GM12878 (cell line): ENCODE measurements at regions not wholly inside any gene's neighbourhood (a gene's known extent, or its start where the extent isn't known, plus 50 kb on each side); places are given as distances from the start of the nearest gene placed in this dataset.

Experiments
- ATAC-seq: fragments of 200-7000 bp; cut with Tn5 transposase; 3 replicates; pipeline ENCODE4 v1.9.1; 2020; ENCODE audit warnings: mild to moderate bottlenecking, moderate library complexity
- BruUV-seq: library from RNA; stranded (reverse); fragments of 400-500 nt; replicated peaks from 2 replicates; lab custom pipeline; 2021; lab: Mats Ljungman, UMichigan
- CTCF ChIA-PET: fragments of 300-600 bp; sonication (Branson Sonifier 250); formaldehyde crosslinking; extraction: SDS; loops from one replicate; lab custom pipeline; 2021; ENCODE audit warnings: inconsistent platforms; lab: Yijun Ruan, JAX
- POLR2A ChIA-PET: fragments of 350-600 bp; formaldehyde crosslinking; extraction: SDS; loops from one replicate; lab custom pipeline; 2021; ENCODE audit warnings: inconsistent platforms; lab: Charles Lee
- RAD21 ChIA-PET: fragments of 300-600 bp; sonication (Branson Sonifier 250); formaldehyde crosslinking; loops from one replicate; lab custom pipeline; 2023; ENCODE audit warnings: antibody characterized with exemption; ENCODE audit not compliant: unreplicated experiment; lab: Charles Lee
- SMC1A ChIA-PET: fragments of 300-600 bp; sonication (Branson Sonifier 250); formaldehyde crosslinking; loops from one replicate; lab custom pipeline; 2023; ENCODE audit not compliant: unreplicated experiment, uncharacterized antibody; lab: Charles Lee
- DNase-seq: peaks from one replicate; pipeline ENCODE4 v3.0.0-alpha.2; 2011; ENCODE audit warnings: low read depth, low spot score
- FAIRE-seq: peaks from 3 replicates; lab custom pipeline; 2011; peaks lifted over from hg19 to GRCh38; lab: Jason Lieb, UNC
- H2AFZ ChIP-seq: 2 replicates; pipeline ENCODE4 v1.6.0; 2011; ENCODE audit warnings: low read depth, low read length, control low read depth; ENCODE audit not compliant: control insufficient read depth
- H3K27ac ChIP-seq: 2 replicates; pipeline ENCODE4 v1.5.1; 2011; ENCODE audit warnings: control low read depth; ENCODE audit not compliant: control insufficient read depth, insufficient read depth
- H3K27me3 ChIP-seq, 2 experiments: replicated peaks in 1 of 2; 2 replicates each; pipeline versions ENCODE4 v1.6.0 to v1.6.1; 2011; ENCODE audit warnings: low read length in 1 of 2; ENCODE audit not compliant: control insufficient read depth in 2 of 2, insufficient read depth in 2 of 2
- H3K36me3 ChIP-seq, 2 experiments: 2 replicates each; pipeline ENCODE4 v1.5.1; 2011; ENCODE audit warnings: low read length in 1 of 2; ENCODE audit not compliant: control insufficient read depth in 2 of 2, insufficient read depth in 2 of 2
- H3K4me1 ChIP-seq: 2 replicates; pipeline ENCODE4 v1.6.1; 2011; ENCODE audit warnings: mild to moderate bottlenecking, low read length, moderate library complexity, mixed read lengths; ENCODE audit not compliant: control insufficient read depth, insufficient read depth
- H3K4me2 ChIP-seq: 2 replicates; pipeline ENCODE4 v1.6.0; 2011; ENCODE audit warnings: control low read depth; ENCODE audit not compliant: control insufficient read depth, insufficient read depth
- H3K4me3 ChIP-seq: fragments of 200-600 bp; sonication (generic); 2 replicates; pipeline ENCODE4 v1.5.1; 2016
- H3K79me2 ChIP-seq: 2 replicates; pipeline ENCODE4 v1.6.0; 2011; ENCODE audit warnings: low read length; ENCODE audit not compliant: control insufficient read depth, insufficient read depth
- H3K9ac ChIP-seq: 2 replicates; pipeline ENCODE4 v1.8.0; 2011; ENCODE audit warnings: low read length, control low read depth, mixed read lengths; ENCODE audit not compliant: control insufficient read depth, insufficient read depth
- H3K9me3 ChIP-seq: replicated peaks from 3 replicates; pipeline ENCODE4 v1.5.1; 2011; ENCODE audit warnings: mild to moderate bottlenecking, low read length; ENCODE audit not compliant: control insufficient read depth, insufficient read depth
- H4K20me1 ChIP-seq: 2 replicates; pipeline ENCODE4 v1.6.0; 2011; ENCODE audit not compliant: control insufficient read depth, insufficient read depth
- ASH2L ChIP-seq: fragments of 300-600, 200-600 bp; sonication (generic); IDR thresholded peaks from 2 replicates; pipeline ENCODE4 v1.6.1; 2017; ENCODE audit warnings: low read depth, mild to moderate bottlenecking, borderline replicate concordance
- EED ChIP-seq: sonication (generic); IDR thresholded peaks from 2 replicates; pipeline ENCODE4 v1.6.1; 2016; ENCODE audit warnings: antibody characterized with exemption, low read depth
- EP300 ChIP-seq, 2 experiments: fragments of 150-350 bp in 1 of 2; IDR thresholded peaks; 2 replicates each; pipeline ENCODE4 v1.6.1; 2011 to 2012; ENCODE audit warnings: low read depth in 2 of 2, low read length in 2 of 2, borderline replicate concordance in 1 of 2, improper control_type of control experiment in 1 of 2, inconsistent platforms in 1 of 2; ENCODE audit not compliant: control insufficient read depth in 1 of 2
- ESRRA ChIP-seq: IDR thresholded peaks from 2 replicates; pipeline ENCODE4 v1.6.1; 2012; ENCODE audit warnings: mild to moderate bottlenecking, low read length, improper control_type of control experiment
- MTA3 ChIP-seq: IDR thresholded peaks from 2 replicates; pipeline ENCODE4 v1.6.1; 2012; ENCODE audit warnings: low read length, inconsistent platforms, borderline replicate concordance
- MYB ChIP-seq: fragments of 150-350 bp; IDR thresholded peaks from 2 replicates; pipeline ENCODE4 v1.6.1; 2014; ENCODE audit warnings: mild to moderate bottlenecking, low read depth, low read length, borderline replicate concordance
- PAX8 ChIP-seq: fragments of 450-650 bp; IDR thresholded peaks from 2 replicates; pipeline ENCODE4 v1.6.1; 2017; ENCODE audit warnings: mild to moderate bottlenecking, moderate library complexity
- RFX5 ChIP-seq: IDR thresholded peaks from 2 replicates; pipeline ENCODE4 v1.6.1; 2011; ENCODE audit warnings: low read depth, low read length, improper control_type of control experiment
- RUNX3 ChIP-seq: IDR thresholded peaks from 2 replicates; pipeline ENCODE4 v1.6.1; 2012; ENCODE audit warnings: low read length, inconsistent platforms
- SMARCA5 ChIP-seq: fragments of 450-650 bp; IDR thresholded peaks from 2 replicates; pipeline ENCODE4 v1.6.1; 2017; ENCODE audit warnings: mild to moderate bottlenecking
- SREBF2 ChIP-seq: IDR thresholded peaks from 2 replicates; pipeline ENCODE4 v1.6.1; 2012; ENCODE audit warnings: mild to moderate bottlenecking, low read length
- TCF3 ChIP-seq: IDR thresholded peaks from 2 replicates; pipeline ENCODE4 v1.6.1; 2012; ENCODE audit warnings: low read depth, mild to moderate bottlenecking, low read length, borderline replicate concordance; ENCODE audit not compliant: insufficient read depth
- WRNIP1 ChIP-seq: IDR thresholded peaks from 2 replicates; pipeline ENCODE4 v1.6.1; 2011; ENCODE audit warnings: low read depth, low read length, improper control_type of control experiment, borderline replicate concordance
- ZBTB4 ChIP-seq: fragments of 450-650 bp; formaldehyde crosslinking; IDR thresholded peaks from 2 replicates; pipeline ENCODE4 v1.4.0; 2022; ENCODE audit warnings: mild to moderate bottlenecking, moderate library complexity
- WGBS: methylation state at CpG from one replicate; pipeline ENCODE4 v1.1.6; 2016; ENCODE audit warnings: low lambda C conversion rate; ENCODE audit not compliant: insufficient replicate concordance, insufficient coverage; ENCODE audit errors: missing lambda C conversion rate; 5-methylcytosine and 5-hydroxymethylcytosine counted together
- in situ Hi-C: fragments of 300-500 bp; cut with MboI; formaldehyde crosslinking; loops from 9 replicates; pipeline ENCODE4 v1.14.3; 2018; ENCODE audit warnings: mixed read lengths
- intact Hi-C: fragments of 100-400 bp; cut with micrococcal nuclease; formaldehyde crosslinking; loops from one replicate; pipeline ENCODE4 v1.14.2; 2022; ENCODE audit not compliant: unreplicated experiment
- TF ChIP-seq, protein P1 (sequence below): IDR thresholded peaks from 2 replicates; pipeline ENCODE4 v1.6.1; 2012; ENCODE audit warnings: mild to moderate bottlenecking, low read depth, low read length
- TF ChIP-seq, protein P2 (sequence below): IDR thresholded peaks from 2 replicates; pipeline ENCODE4 v1.6.1; 2011; ENCODE audit warnings: low read depth, mild to moderate bottlenecking, low read length, moderate library complexity, borderline replicate concordance; ENCODE audit errors: extremely low read depth

- Histone ChIP-seq H4K20me1 (no peaks in the 10 kb centered on the region), H2AFZ (no peak overlapping the region), H3K9me3 (no peaks in the 10 kb centered on the region), H3K79me2 (no peaks in the 10 kb centered on the region), H3K4me1 (no peaks in the 10 kb centered on the region), H3K4me3 (no peak overlapping the region), H3K9ac (no peak overlapping the region), H3K27ac (no peak overlapping the region), H3K36me3 (no peaks in the 10 kb centered on the region), H3K4me2 (no peak overlapping the region), H3K27me3 (0 out of 4 replicates have a peak, but pooled peaks cover 0 to 1% of the 10 kb centered on the region in 2 experiments)
- BruUV-seq = no TSS peak
- CTCF ChIA-PET = interaction anchor here (0.8 to 12.2 kb wide), 42 partner anchors 8 to 546 kb away, joined by 3 to 565 read pairs (median 4); partner anchors contain the start of genes ALAD, CDC26, POLE3 and PRPF4
- 13% methylated on average over 3 of the region's 3 CpGs for WGBS
- in situ Hi-C loops = loop anchor here (5.0 kb wide), 4 partner anchors 61 to 386 kb away; no protein-coding TSS in a partner anchor
- SMC1A ChIA-PET = interaction anchor here (0.7 to 11.0 kb wide), 28 partner anchors 8 to 507 kb away, joined by 3 to 270 read pairs (median 5); partner anchors contain the start of genes ALAD, C9orf43, CDC26 and POLE3
- DNase-seq = no peak
- RAD21 ChIA-PET = interaction anchor here (0.7 to 8.0 kb wide), 28 partner anchors 8 to 439 kb away, joined by 3 to 290 read pairs (median 6); partner anchors contain the start of genes ALAD, C9orf43, CDC26 and POLE3
- FAIRE-seq = no peak
- ATAC-seq = no peak
- POLR2A ChIA-PET = no interaction called here
- intact Hi-C loops = loop anchor here (1.0 to 10.0 kb wide), 5 partner anchors 210 to 734 kb away; partner anchors contain the start of gene ALAD
- TF ChIP-seq RFX5 = no peak
- TF ChIP-seq MYB = no peak
- TF ChIP-seq RUNX3 = no peak
- TF ChIP-seq TCF3 = no peak
- TF ChIP-seq, protein P1, sequence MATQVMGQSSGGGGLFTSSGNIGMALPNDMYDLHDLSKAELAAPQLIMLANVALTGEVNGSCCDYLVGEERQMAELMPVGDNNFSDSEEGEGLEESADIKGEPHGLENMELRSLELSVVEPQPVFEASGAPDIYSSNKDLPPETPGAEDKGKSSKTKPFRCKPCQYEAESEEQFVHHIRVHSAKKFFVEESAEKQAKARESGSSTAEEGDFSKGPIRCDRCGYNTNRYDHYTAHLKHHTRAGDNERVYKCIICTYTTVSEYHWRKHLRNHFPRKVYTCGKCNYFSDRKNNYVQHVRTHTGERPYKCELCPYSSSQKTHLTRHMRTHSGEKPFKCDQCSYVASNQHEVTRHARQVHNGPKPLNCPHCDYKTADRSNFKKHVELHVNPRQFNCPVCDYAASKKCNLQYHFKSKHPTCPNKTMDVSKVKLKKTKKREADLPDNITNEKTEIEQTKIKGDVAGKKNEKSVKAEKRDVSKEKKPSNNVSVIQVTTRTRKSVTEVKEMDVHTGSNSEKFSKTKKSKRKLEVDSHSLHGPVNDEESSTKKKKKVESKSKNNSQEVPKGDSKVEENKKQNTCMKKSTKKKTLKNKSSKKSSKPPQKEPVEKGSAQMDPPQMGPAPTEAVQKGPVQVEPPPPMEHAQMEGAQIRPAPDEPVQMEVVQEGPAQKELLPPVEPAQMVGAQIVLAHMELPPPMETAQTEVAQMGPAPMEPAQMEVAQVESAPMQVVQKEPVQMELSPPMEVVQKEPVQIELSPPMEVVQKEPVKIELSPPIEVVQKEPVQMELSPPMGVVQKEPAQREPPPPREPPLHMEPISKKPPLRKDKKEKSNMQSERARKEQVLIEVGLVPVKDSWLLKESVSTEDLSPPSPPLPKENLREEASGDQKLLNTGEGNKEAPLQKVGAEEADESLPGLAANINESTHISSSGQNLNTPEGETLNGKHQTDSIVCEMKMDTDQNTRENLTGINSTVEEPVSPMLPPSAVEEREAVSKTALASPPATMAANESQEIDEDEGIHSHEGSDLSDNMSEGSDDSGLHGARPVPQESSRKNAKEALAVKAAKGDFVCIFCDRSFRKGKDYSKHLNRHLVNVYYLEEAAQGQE = no peak
- TF ChIP-seq ESRRA = no peak
- no peak for TF ChIP-seq ZBTB4 (CRISPR knock-in tag)
- TF ChIP-seq EED = no peak
- TF ChIP-seq, protein P2, sequence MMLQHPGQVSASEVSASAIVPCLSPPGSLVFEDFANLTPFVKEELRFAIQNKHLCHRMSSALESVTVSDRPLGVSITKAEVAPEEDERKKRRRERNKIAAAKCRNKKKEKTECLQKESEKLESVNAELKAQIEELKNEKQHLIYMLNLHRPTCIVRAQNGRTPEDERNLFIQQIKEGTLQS = no peak
- TF ChIP-seq SMARCA5 = no peak
- TF ChIP-seq ASH2L = no peak
- TF ChIP-seq PAX8 = no peak
- no peak for TF ChIP-seq SREBF2
- TF ChIP-seq EP300 (IDR thresholded peaks at IDR 0.05; ENCODE audit: borderline replicate concordance in 1 of 2, control insufficient read depth in 1 of 2, low read depth in 2 of 2, low read length in 2 of 2) = no peak
- no peak for TF ChIP-seq MTA3
- no peak for TF ChIP-seq WRNIP1
These were observed 195.0 kb downstream of the RGS3 start for GRCh38 chr9:113658545-113658895.
